PC-9 (cell line): ENCODE measurements at regions not wholly inside any gene's neighbourhood (a gene's known extent, or its start where the extent isn't known, plus 50 kb on each side); places are given as distances from the start of the nearest gene placed in this dataset.

Source experiments
- CTCF ChIP-seq: fragments of 200-600 bp; sonication (generic); conservative IDR thresholded peaks from 2 replicates; pipeline ENCODE4 v1.6.1; 2017; ENCODE audit warnings: mixed run types, antibody characterized with exemption, mild to moderate bottlenecking, moderate library complexity
- EZH2 ChIP-seq: fragments of 200-600 bp; sonication (generic); IDR thresholded peaks from 2 replicates; pipeline ENCODE4 v1.8.0; 2017; ENCODE audit warnings: antibody characterized with exemption, low read depth

GRCh38 chr17:74052993-74053711 is 150.3 kb upstream of the RPL38 start:
- TF ChIP-seq EZH2 (no peak), CTCF (no peak)
